Colonic mucosa (tissue), 4 donors: ENCODE measurements at regions not wholly inside any gene's neighbourhood (a gene's known extent, or its start where the extent isn't known, plus 50 kb on each side); places are given as distances from the start of the nearest gene placed in this dataset.

Source experiments
- DNase-seq: peaks from one replicate; pipeline ENCODE4 v3.0.0-alpha.2; 2020
- H3K27ac ChIP-seq: fragments of 200-600 bp; one replicate; pipeline ENCODE4 v1.8.0; 2021
- H3K27me3 ChIP-seq: fragments of 200-600 bp; one replicate; pipeline ENCODE4 v1.8.0; 2021
- H3K36me3 ChIP-seq: fragments of 200-600 bp; one replicate; pipeline ENCODE4 v1.8.0; 2021
- H3K4me1 ChIP-seq: fragments of 200-600 bp; one replicate; pipeline ENCODE4 v1.8.0; 2021; ENCODE audit warnings: mild to moderate bottlenecking
- H3K4me3 ChIP-seq: fragments of 200-600 bp; one replicate; pipeline ENCODE4 v1.8.0; 2021
- H3K9ac ChIP-seq, 2 donors: one replicate each; pipeline ENCODE4 v1.7.0; 2013; ENCODE audit warnings: control low read depth in 2 of 2, low read depth in 2 of 2, low read length in 2 of 2
- H3K9me3 ChIP-seq: fragments of 200-600 bp; one replicate; pipeline ENCODE4 v1.8.0; 2021
- intact Hi-C: fragments of 100-400 bp; cut with DNase I; formaldehyde crosslinking; loops from one replicate; pipeline ENCODE4 v1.14.1; 2022
- TF ChIP-seq, protein P1 (sequence below): fragments of 200-600 bp; IDR thresholded peaks from one replicate; pipeline ENCODE4 v1.8.0; 2022; ENCODE audit warnings: antibody characterized with exemption, mild to moderate bottlenecking
- donor health status: healthy.
- donor health status: DM: no; HTN: no; CAD: no.
- donor health status: DM: no; HTN: no; CAD: no.

DNA sequence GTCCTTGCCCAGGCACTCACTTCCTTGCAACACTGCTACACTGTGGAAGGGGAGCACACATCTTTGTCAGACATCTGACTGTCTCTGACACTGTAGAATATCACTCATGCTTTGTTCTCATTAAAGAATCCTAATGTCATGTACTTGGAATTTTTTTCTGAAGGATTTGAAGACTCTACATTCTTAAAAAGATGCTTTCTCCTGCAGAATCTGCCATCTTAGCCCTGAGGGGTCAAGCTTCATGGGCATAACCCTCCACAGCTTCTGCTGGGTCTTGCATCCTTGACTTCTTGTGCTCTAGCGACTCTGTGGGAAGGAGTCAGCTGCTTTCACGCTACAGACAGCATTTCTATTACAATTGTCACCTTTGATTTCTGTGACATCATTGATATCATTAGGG is 417.2 kb downstream of the QKI start:
- Histone ChIP-seq H3K9me3 (no peaks in the 10 kb centered on the region), H3K27ac (no peak overlapping the region), H3K9ac (no peak overlapping the region), H3K27me3 (no peaks in the 10 kb centered on the region), H3K36me3 (no peaks in the 10 kb centered on the region), H3K4me3 (no peak overlapping the region), H3K4me1 (no peaks in the 10 kb centered on the region)
- DNase-seq = no peak
- intact Hi-C loops = no loop called here
- TF ChIP-seq, protein P1, sequence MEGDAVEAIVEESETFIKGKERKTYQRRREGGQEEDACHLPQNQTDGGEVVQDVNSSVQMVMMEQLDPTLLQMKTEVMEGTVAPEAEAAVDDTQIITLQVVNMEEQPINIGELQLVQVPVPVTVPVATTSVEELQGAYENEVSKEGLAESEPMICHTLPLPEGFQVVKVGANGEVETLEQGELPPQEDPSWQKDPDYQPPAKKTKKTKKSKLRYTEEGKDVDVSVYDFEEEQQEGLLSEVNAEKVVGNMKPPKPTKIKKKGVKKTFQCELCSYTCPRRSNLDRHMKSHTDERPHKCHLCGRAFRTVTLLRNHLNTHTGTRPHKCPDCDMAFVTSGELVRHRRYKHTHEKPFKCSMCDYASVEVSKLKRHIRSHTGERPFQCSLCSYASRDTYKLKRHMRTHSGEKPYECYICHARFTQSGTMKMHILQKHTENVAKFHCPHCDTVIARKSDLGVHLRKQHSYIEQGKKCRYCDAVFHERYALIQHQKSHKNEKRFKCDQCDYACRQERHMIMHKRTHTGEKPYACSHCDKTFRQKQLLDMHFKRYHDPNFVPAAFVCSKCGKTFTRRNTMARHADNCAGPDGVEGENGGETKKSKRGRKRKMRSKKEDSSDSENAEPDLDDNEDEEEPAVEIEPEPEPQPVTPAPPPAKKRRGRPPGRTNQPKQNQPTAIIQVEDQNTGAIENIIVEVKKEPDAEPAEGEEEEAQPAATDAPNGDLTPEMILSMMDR = no peak

DNA sequence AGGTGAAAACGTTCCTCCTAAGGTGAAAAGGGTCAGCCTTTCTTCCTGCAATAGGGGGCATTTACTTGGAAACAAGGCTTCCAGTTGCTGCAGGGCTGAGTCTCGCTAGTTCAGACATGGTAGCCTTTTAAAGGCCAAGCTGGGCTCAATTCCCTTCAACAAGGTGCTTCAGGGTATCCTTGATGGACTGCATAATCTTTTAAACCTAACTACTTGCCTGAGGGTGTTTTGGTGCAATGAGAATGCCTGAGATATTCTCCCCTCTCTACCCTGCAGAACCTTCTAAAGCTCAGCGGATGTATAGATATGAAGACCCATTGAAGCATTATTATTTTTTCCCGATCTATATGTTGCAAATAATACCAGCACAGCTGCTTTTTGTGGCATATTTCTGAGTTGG is 416.1 kb downstream of the QKI start:
- no peaks in the 10 kb centered on the region for H3K36me3 ChIP-seq
- intact Hi-C loops = no loop called here

DNA sequence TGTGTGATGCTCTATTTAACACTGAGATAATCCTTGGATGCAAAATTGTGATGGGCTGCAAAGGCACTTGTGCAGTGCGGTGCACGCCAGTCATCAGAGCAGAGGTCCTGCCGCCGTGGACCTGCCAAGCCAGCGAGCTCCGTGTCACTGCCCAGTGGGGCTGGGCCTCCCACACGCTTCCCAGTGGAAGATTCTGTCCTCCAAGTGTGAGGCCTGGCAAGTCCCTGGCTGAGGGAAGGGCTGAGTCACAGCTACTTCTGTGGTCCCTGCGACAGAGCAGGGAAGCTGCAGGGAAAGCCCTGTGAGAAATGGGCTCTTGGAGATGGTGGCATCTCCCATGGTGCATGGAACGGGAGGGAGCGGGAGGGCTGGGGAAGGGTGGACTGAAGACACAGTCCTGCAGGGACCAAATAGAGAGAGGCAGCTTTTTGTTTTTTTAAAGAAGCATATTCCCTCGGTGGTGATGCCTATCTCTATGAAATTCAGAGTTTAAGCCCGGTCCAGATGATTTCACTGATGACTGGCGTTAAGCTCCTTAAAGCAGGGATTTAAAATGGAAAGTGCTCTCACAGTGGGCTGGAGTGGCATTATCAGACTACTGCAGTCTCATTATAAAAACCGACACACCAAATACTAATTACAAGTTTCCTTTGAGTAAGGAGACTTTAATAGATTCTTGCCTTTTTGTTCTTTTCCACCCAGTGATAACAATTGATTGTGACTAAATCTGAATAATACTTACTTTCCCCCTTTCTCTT is 413.7 kb downstream of the QKI start:
- Histone ChIP-seq H3K9me3 (no peaks in the 10 kb centered on the region), H3K9ac (no peak overlapping the region), H3K4me3 (no peak overlapping the region), H3K27me3 (no peaks in the 10 kb centered on the region), H3K36me3 (no peaks in the 10 kb centered on the region), H3K27ac (no peak overlapping the region), H3K4me1 (no peaks in the 10 kb centered on the region)
- intact Hi-C loops = no loop called here
- TF ChIP-seq, protein P1 = no peak
- DNase-seq = no peak

More for the DNA sequence above, 416.1 kb downstream of the QKI start:
- DNase-seq = no peak
- Histone ChIP-seq H3K9me3 (no peaks in the 10 kb centered on the region), H3K4me1 (no peaks in the 10 kb centered on the region), H3K27ac (no peak overlapping the region), H3K4me3 (no peak overlapping the region), H3K27me3 (no peaks in the 10 kb centered on the region), H3K9ac (no peak overlapping the region)
- TF ChIP-seq, protein P1 = no peak

DNA sequence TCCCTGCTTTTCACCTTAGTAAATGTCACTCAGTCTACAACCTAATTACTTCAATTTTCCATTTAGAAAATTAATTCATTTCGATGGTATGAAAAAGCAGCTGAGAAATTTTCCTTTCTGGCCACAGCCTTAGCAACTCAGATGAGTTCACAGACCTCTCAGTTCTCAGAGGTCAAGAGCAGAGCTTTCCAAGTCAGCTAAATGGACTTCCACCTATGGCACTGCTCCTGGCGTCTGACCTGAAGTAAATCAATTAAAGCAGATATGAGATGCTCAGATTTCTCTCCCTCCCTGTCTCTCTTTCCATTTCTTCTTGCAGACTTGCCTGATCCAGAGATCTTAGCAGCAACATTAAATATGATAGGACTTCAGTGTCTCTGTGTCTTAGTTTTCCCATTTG is 412.6 kb downstream of the QKI start:
- H3K27ac ChIP-seq = no peak overlapping the region
- H3K9ac ChIP-seq = no peak overlapping the region
- no peak overlapping the region for H3K4me3 ChIP-seq
- DNase-seq = no peak
- H3K36me3 ChIP-seq = no peaks in the 10 kb centered on the region
- no peaks in the 10 kb centered on the region for H3K27me3 ChIP-seq
- TF ChIP-seq, protein P1 = no peak
- H3K4me1 ChIP-seq = no peaks in the 10 kb centered on the region
- intact Hi-C loops = no loop called here
- no peaks in the 10 kb centered on the region for H3K9me3 ChIP-seq

DNA sequence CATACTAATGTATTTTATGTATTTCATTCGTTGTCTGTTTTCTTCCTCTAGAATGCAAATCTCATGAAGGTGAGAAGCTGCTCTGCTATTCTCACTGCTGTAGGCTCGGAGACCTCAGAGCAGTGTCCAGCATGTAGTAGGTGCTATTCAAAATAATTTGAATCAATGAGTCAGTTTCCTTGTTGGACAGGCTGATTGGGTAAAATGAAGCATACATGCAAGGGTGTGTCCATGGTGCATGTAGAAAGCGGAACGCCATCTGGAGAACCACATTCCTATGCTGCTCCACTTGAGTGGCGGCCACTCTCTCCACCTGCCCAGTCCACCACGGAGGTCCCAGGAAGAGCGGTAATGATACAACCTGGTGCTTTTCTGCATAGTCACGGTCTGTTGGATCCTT is 412.1 kb downstream of the QKI start:
- Histone ChIP-seq H3K27ac (no peak overlapping the region), H3K4me1 (no peaks in the 10 kb centered on the region), H3K9me3 (no peaks in the 10 kb centered on the region), H3K9ac (no peak overlapping the region), H3K36me3 (no peaks in the 10 kb centered on the region), H3K27me3 (no peaks in the 10 kb centered on the region), H3K4me3 (no peak overlapping the region)
- TF ChIP-seq, protein P1 = no peak
- no peak for DNase-seq
- intact Hi-C loops = no loop called here
